ENCODE measurements at regions not wholly inside any gene's neighbourhood (a gene's known extent, or its start where the extent isn't known, plus 50 kb on each side); places are given as distances from the start of the nearest gene placed in this dataset.

- no peak for TF ChIP-seq CTCF (IDR thresholded peaks at IDR 0.05)
- TF ChIP-seq POLR2A (IDR thresholded peaks at IDR 0.05): no peak
These were observed 672.3 kb upstream of the REG3G start for GRCh38 chr2:78353168-78353567.

Measured in testis (tissue), 2 donors.